Endothelial cell (in vitro differentiated cells): ENCODE measurements at regions not wholly inside any gene's neighbourhood (a gene's known extent, or its start where the extent isn't known, plus 50 kb on each side); places are given as distances from the start of the nearest gene placed in this dataset.

Source experiments
- DNase-seq: peaks from one replicate; pipeline ENCODE4 v3.0.0; 2021; ENCODE audit warnings: low spot score
- H3K27ac Mint-ChIP-seq: one replicate; pipeline ENCODE4 v1.8.0; 2021; ENCODE audit warnings: mixed read lengths, inconsistent platforms; ENCODE audit not compliant: unreplicated experiment
- H3K27me3 Mint-ChIP-seq: one replicate; pipeline ENCODE4 v1.8.0; 2021; ENCODE audit warnings: mild to moderate bottlenecking, moderate library complexity, mixed read lengths, inconsistent platforms; ENCODE audit not compliant: unreplicated experiment
- H3K36me3 Mint-ChIP-seq: one replicate; pipeline ENCODE4 v1.8.0; 2021; ENCODE audit warnings: mild to moderate bottlenecking, low read depth, mixed read lengths, inconsistent platforms; ENCODE audit not compliant: unreplicated experiment
- H3K4me1 Mint-ChIP-seq: one replicate; pipeline ENCODE4 v1.8.0; 2021; ENCODE audit warnings: mild to moderate bottlenecking, mixed read lengths, inconsistent platforms; ENCODE audit not compliant: unreplicated experiment
- H3K4me3 Mint-ChIP-seq: one replicate; pipeline ENCODE4 v1.8.0; 2021; ENCODE audit warnings: mild to moderate bottlenecking, mixed read lengths, inconsistent platforms; ENCODE audit not compliant: unreplicated experiment
- H3K9me3 Mint-ChIP-seq: one replicate; pipeline ENCODE4 v1.8.0; 2021; ENCODE audit warnings: mixed read lengths, inconsistent platforms; ENCODE audit not compliant: unreplicated experiment
- TF ChIP-seq, protein P1 (sequence below): fragments of 200-600 bp; sonication (generic); IDR thresholded peaks from one replicate; pipeline ENCODE4 v1.5.0; 2021; ENCODE audit warnings: antibody characterized with exemption; ENCODE audit not compliant: unreplicated experiment

DNA sequence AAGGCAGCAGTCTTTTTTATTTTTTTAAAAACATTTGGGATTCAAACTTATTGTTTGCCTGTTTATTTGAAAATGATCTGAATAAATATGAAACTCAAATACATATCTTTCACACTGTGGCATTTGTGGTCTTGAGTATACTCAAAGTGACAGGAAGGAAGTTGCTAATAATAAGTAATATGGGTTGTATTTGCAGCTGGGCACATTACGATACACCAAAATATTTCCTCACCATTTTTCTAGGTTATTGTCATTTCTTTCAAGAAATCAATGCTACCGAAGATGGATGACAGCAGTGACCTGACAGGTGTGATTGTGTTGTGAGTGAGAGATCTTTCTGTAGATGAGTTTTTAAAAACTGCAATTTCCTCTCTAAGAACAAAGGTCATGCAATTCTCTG is 665.7 kb downstream of the CDH8 start:
- no peaks in the 10 kb centered on the region for H3K36me3 Mint-ChIP-seq
- H3K4me3 Mint-ChIP-seq = no peak overlapping the region
- peaks cover 2% of the 10 kb centered on the region for H3K27me3 Mint-ChIP-seq
- H3K4me1 Mint-ChIP-seq = no peaks in the 10 kb centered on the region
- DNase-seq = no peak
- H3K9me3 Mint-ChIP-seq = no peaks in the 10 kb centered on the region
- no peak overlapping the region for H3K27ac Mint-ChIP-seq
- TF ChIP-seq, protein P1, sequence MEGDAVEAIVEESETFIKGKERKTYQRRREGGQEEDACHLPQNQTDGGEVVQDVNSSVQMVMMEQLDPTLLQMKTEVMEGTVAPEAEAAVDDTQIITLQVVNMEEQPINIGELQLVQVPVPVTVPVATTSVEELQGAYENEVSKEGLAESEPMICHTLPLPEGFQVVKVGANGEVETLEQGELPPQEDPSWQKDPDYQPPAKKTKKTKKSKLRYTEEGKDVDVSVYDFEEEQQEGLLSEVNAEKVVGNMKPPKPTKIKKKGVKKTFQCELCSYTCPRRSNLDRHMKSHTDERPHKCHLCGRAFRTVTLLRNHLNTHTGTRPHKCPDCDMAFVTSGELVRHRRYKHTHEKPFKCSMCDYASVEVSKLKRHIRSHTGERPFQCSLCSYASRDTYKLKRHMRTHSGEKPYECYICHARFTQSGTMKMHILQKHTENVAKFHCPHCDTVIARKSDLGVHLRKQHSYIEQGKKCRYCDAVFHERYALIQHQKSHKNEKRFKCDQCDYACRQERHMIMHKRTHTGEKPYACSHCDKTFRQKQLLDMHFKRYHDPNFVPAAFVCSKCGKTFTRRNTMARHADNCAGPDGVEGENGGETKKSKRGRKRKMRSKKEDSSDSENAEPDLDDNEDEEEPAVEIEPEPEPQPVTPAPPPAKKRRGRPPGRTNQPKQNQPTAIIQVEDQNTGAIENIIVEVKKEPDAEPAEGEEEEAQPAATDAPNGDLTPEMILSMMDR = no peak

DNA sequence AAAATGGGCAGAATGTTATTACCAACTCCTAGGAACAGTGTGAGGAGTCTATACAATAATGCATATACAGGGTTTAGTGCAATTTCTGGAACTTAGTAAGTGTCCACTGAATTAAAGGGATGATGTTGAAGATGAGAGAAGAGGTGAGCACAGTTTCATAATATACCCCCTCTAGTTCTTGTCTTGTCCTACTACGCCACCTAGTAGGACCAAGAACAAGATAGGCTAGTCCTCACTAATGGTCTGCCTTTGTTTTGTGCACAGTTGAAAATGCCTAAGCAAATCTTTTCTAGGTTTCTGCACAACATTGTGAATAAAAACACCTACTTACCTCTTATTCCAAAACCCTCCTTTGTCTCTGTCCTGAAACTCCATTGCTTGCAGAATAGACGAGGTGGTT is 670.2 kb downstream of the CDH8 start:
- no peak for DNase-seq
- Mint-ChIP-seq H3K27ac (no peak overlapping the region), H3K9me3 (no peaks in the 10 kb centered on the region), H3K27me3 (no peaks in the 10 kb centered on the region), H3K36me3 (no peaks in the 10 kb centered on the region), H3K4me3 (no peak overlapping the region), H3K4me1 (peaks cover 2% of the 10 kb centered on the region)
- TF ChIP-seq, protein P1 = no peak

DNA sequence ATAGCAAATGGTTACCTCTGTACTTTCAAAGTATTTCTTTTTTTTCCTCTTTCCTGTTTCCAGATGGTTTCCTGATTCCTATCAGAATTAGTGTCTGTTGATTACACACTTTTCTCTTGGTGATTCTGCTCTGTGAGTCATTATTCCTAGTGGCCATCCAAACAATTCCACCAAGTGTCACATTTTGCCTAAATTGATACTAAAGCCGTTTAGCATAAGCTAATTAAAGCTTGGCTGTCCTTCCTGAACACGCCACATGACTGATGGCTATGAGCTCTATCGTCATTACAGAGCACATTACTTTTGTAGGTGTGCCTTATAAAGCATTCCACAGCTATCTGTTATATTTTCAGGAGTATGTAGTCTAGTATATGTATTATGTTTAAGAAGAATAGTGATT is 671.2 kb downstream of the CDH8 start:
- Mint-ChIP-seq H3K36me3 (no peaks in the 10 kb centered on the region), H3K4me3 (no peak overlapping the region), H3K27ac (no peak overlapping the region), H3K4me1 (peaks cover 2% of the 10 kb centered on the region), H3K9me3 (no peaks in the 10 kb centered on the region), H3K27me3 (no peaks in the 10 kb centered on the region)
- DNase-seq = no peak
- TF ChIP-seq, protein P1 = no peak

DNA sequence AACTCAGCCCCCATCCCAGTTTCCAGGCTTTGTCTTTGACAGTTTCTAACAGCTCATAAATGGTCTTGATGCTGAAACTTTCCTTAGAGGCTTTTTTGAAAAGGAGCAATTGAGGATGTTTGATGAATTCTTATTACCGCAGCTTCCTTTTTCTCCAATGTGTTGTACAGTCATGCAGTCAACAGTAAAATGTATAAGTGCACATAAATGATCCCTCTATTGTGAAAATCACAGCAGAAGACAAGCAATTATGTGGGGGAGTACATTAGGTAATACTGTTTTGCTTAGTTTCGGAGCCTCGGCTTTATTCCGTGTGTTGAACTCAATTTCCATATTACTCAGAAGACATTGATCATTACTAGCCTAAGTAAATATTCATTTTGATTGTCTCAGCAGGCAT is 673.7 kb downstream of the CDH8 start:
- Mint-ChIP-seq H3K36me3 (no peaks in the 10 kb centered on the region), H3K27ac (no peak overlapping the region), H3K9me3 (no peaks in the 10 kb centered on the region), H3K4me1 (peaks cover 2% of the 10 kb centered on the region), H3K4me3 (no peak overlapping the region), H3K27me3 (no peaks in the 10 kb centered on the region)
- DNase-seq = no peak
- TF ChIP-seq, protein P1 = no peak

DNA sequence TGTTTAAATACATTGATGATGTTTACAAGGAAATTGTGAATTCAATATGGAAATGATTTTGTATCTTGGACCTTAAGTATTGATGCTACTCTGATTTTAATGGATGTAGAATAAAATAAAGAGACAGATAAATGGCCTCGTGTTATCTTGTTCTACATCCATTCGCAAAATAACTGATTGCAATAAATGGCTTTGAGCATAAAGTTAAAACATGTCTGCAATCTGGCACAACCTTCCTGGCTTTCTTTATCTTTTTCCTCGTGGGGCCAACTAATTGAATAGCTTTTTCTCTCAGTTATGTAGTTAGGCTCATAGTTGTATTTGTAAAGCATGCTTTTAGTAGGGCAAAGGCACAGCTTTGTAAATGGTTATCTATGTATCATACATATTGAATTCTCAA is 691.4 kb downstream of the CDH8 start:
- no peak for DNase-seq
- Mint-ChIP-seq H3K27me3 (no peaks in the 10 kb centered on the region), H3K4me3 (no peak overlapping the region), H3K27ac (no peak overlapping the region), H3K9me3 (no peaks in the 10 kb centered on the region), H3K4me1 (no peaks in the 10 kb centered on the region), H3K36me3 (no peaks in the 10 kb centered on the region)
- TF ChIP-seq, protein P1 = no peak
